ENCODE measurements at regions not wholly inside any gene's neighbourhood (a gene's known extent, or its start where the extent isn't known, plus 50 kb on each side); places are given as distances from the start of the nearest gene placed in this dataset.

DNA sequence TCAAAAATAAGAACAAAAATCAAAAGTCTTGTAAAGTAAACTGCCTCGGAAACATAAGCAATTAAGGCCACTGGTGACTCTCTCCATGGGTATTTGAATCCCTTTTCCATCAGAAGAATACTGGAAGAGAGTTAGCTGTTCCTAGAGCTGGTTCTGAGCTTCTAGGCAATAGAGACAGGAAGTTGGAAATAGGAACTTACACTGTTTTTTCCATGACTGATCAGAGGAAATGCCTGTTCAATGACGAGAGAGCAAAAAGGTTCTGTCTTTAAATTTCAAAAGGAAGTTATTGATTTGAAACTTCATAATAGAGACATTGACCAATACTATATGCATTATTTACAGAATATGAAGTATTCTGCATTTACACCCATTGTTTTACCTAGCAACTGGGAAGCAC, 503.5 kb upstream of the ARX start:
- in situ Hi-C loops (cut with MboI) (no loop called here), intact Hi-C loops (cut with micrococcal nuclease) (no loop called here)
- H3K9me3 ChIP-seq (replicated peaks; ENCODE audit: control insufficient read depth, insufficient read depth, low read depth, low read length): no peaks in the 10 kb centered on the region
- no peaks in the 10 kb centered on the region for H3K36me3 ChIP-seq (ENCODE audit: control insufficient read depth, insufficient read depth, low read length)
- H3K4me3 ChIP-seq: no peak overlapping the region
- no peak overlapping the region for H3K27ac ChIP-seq (ENCODE audit: extremely low read depth, low read depth, low read length)
- H3K79me2 ChIP-seq (ENCODE audit: control insufficient read depth, insufficient read depth, low read length): no peaks in the 10 kb centered on the region
- WGBS (ENCODE audit: insufficient coverage, low coverage, missing lambda C conversion rate): 0% methylated on average over 1 of the region's 2 CpGs
- no peaks in the 10 kb centered on the region for H3K4me1 ChIP-seq (replicated peaks in 1 of 2; ENCODE audit: control insufficient read depth in 2 of 2, insufficient read depth in 2 of 2, low read length in 2 of 2)
- no peak overlapping the region for H3K4me2 ChIP-seq (ENCODE audit: insufficient read depth, low read length)
- no peak for FAIRE-seq
- no peak overlapping the region for H3K9ac ChIP-seq (ENCODE audit: insufficient read depth in 1 of 2, low read depth in 2 of 2, low read length in 2 of 2)
- no peak for ATAC-seq
- CTCF ChIA-PET (ENCODE audit: low intra/inter-chr PET ratio): no interaction called here
- H4K20me1 ChIP-seq (replicated peaks; ENCODE audit: control insufficient read depth, insufficient read depth, low read length): no peaks in the 10 kb centered on the region
- no peaks in the 10 kb centered on the region for H3K27me3 ChIP-seq (ENCODE audit: control insufficient read depth in 2 of 2, insufficient read depth in 2 of 2, low read length in 2 of 2)
- no peak for DNase-seq (ENCODE audit: extremely low read depth in 1 of 4, low spot score in 3 of 4)
- H3K9me1 ChIP-seq (ENCODE audit: control insufficient read depth, insufficient read depth, low read length): no peaks in the 10 kb centered on the region
- H2AFZ ChIP-seq (ENCODE audit: low read depth, low read length): no peak overlapping the region
- POLR2A ChIA-PET: no interaction called here
- no TSS peak for BruUV-seq (replicated peaks)
- TF ChIP-seq MTA3 (IDR thresholded peaks at IDR 0.05; ENCODE audit: borderline replicate concordance) (no peak), ZBTB1 (CRISPR knock-in tag; IDR thresholded peaks at IDR 0.05; ENCODE audit: borderline replicate concordance, low read depth) (no peak), POLR2B (IDR thresholded peaks at IDR 0.05; ENCODE audit: low read depth, partially characterized antibody) (no peak), MED1 (CRISPR knock-in tag; IDR thresholded peaks at IDR 0.05; ENCODE audit: borderline replicate concordance) (no peak), ARID2 (IDR thresholded peaks at IDR 0.05) (no peak), NFRKB (IDR thresholded peaks at IDR 0.05; ENCODE audit: low read depth) (no peak), ZBTB17 (CRISPR knock-in tag; IDR thresholded peaks at IDR 0.05) (no peak), RB1 (IDR thresholded peaks at IDR 0.05; ENCODE audit: low read depth) (no peak), HDAC3 (IDR thresholded peaks at IDR 0.05; ENCODE audit: borderline replicate concordance, partially characterized antibody) (no peak), ZFP30 (CRISPR knock-in tag; IDR thresholded peaks at IDR 0.05; ENCODE audit: borderline replicate concordance) (no peak), ZNF764 (CRISPR knock-in tag; IDR thresholded peaks at IDR 0.05; ENCODE audit: low read depth) (no peak)
- TF ChIP-seq, protein P1, sequence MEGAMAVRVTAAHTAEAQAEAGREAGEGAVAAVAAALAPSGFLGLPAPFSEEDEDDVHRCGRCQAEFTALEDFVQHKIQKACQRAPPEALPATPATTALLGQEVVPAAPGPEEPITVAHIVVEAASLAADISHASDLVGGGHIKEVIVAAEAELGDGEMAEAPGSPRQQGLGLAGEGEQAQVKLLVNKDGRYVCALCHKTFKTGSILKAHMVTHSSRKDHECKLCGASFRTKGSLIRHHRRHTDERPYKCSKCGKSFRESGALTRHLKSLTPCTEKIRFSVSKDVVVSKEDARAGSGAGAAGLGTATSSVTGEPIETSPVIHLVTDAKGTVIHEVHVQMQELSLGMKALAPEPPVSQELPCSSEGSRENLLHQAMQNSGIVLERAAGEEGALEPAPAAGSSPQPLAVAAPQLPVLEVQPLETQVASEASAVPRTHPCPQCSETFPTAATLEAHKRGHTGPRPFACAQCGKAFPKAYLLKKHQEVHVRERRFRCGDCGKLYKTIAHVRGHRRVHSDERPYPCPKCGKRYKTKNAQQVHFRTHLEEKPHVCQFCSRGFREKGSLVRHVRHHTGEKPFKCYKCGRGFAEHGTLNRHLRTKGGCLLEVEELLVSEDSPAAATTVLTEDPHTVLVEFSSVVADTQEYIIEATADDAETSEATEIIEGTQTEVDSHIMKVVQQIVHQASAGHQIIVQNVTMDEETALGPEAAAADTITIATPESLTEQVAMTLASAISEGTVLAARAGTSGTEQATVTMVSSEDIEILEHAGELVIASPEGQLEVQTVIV (CRISPR knock-in tag; IDR thresholded peaks at IDR 0.05; ENCODE audit: borderline replicate concordance): no peak
- TF ChIP-seq, protein P2, sequence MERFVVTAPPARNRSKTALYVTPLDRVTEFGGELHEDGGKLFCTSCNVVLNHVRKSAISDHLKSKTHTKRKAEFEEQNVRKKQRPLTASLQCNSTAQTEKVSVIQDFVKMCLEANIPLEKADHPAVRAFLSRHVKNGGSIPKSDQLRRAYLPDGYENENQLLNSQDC (CRISPR knock-in tag; IDR thresholded peaks at IDR 0.05): no peak
- TF ChIP-seq, protein P3, sequence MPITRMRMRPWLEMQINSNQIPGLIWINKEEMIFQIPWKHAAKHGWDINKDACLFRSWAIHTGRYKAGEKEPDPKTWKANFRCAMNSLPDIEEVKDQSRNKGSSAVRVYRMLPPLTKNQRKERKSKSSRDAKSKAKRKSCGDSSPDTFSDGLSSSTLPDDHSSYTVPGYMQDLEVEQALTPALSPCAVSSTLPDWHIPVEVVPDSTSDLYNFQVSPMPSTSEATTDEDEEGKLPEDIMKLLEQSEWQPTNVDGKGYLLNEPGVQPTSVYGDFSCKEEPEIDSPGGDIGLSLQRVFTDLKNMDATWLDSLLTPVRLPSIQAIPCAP (CRISPR knock-in tag; IDR thresholded peaks at IDR 0.05; ENCODE audit: borderline replicate concordance): no peak
- TF ChIP-seq, protein P4, sequence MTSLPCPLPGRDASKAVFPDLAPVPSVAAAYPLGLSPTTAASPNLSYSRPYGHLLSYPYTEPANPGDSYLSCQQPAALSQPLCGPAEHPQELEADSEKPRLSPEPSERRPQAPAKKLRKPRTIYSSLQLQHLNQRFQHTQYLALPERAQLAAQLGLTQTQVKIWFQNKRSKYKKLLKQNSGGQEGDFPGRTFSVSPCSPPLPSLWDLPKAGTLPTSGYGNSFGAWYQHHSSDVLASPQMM (CRISPR knock-in tag; IDR thresholded peaks at IDR 0.05): no peak
- TF ChIP-seq, protein P5, sequence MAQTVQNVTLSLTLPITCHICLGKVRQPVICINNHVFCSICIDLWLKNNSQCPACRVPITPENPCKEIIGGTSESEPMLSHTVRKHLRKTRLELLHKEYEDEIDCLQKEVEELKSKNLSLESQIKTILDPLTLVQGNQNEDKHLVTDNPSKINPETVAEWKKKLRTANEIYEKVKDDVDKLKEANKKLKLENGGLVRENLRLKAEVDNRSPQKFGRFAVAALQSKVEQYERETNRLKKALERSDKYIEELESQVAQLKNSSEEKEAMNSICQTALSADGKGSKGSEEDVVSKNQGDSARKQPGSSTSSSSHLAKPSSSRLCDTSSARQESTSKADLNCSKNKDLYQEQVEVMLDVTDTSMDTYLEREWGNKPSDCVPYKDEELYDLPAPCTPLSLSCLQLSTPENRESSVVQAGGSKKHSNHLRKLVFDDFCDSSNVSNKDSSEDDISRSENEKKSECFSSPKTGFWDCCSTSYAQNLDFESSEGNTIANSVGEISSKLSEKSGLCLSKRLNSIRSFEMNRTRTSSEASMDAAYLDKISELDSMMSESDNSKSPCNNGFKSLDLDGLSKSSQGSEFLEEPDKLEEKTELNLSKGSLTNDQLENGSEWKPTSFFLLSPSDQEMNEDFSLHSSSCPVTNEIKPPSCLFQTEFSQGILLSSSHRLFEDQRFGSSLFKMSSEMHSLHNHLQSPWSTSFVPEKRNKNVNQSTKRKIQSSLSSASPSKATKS (CRISPR knock-in tag; IDR thresholded peaks at IDR 0.05): no peak
- TF ChIP-seq, protein P6, sequence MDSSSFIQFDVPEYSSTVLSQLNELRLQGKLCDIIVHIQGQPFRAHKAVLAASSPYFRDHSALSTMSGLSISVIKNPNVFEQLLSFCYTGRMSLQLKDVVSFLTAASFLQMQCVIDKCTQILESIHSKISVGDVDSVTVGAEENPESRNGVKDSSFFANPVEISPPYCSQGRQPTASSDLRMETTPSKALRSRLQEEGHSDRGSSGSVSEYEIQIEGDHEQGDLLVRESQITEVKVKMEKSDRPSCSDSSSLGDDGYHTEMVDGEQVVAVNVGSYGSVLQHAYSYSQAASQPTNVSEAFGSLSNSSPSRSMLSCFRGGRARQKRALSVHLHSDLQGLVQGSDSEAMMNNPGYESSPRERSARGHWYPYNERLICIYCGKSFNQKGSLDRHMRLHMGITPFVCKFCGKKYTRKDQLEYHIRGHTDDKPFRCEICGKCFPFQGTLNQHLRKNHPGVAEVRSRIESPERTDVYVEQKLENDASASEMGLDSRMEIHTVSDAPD (CRISPR knock-in tag; IDR thresholded peaks at IDR 0.05): no peak

Data from K562 (cell line).